Left ventricle myocardium inferior (tissue), 1 donor: ENCODE measurements at regions not wholly inside any gene's neighbourhood (a gene's known extent, or its start where the extent isn't known, plus 50 kb on each side); places are given as distances from the start of the nearest gene placed in this dataset.
"Not testable (repeated sequence)": the region's sequence is repeated elsewhere in the genome, so short reads cannot be mapped to it uniquely, and the experiment has no call there.

Experiments used
- DNase-seq: peaks from one replicate; pipeline ENCODE4 v3.0.0-alpha.2; 2020
- H3K27ac ChIP-seq: fragments of 200-600 bp; replicated peaks from 2 replicates; pipeline ENCODE4 v1.8.0; 2021
- H3K27me3 ChIP-seq: fragments of 200-600 bp; 2 replicates; pipeline ENCODE4 v1.8.0; 2021; ENCODE audit warnings: low read depth
- H3K36me3 ChIP-seq: fragments of 200-600 bp; 2 replicates; pipeline ENCODE4 v1.8.0; 2021
- H3K4me1 ChIP-seq: fragments of 200-600 bp; 2 replicates; pipeline ENCODE4 v1.8.0; 2021
- H3K4me3 ChIP-seq: fragments of 200-600 bp; 2 replicates; pipeline ENCODE4 v1.8.0; 2021; ENCODE audit warnings: mild to moderate bottlenecking, moderate library complexity
- H3K9me3 ChIP-seq: fragments of 200-600 bp; replicated peaks from 2 replicates; pipeline ENCODE4 v1.8.0; 2021
- intact Hi-C: fragments of 100-400 bp; cut with micrococcal nuclease; formaldehyde crosslinking; loops from one replicate; pipeline ENCODE4 v1.11.0; 2022
- TF ChIP-seq, protein P1 (sequence below): fragments of 200-600 bp; IDR thresholded peaks from 2 replicates; pipeline ENCODE4 v1.8.0; 2021; ENCODE audit warnings: antibody characterized with exemption, mild to moderate bottlenecking, borderline replicate concordance
- donor health status: DM: no; HTN: yes; CAD: no; lungs with severe emphysema.

DNA sequence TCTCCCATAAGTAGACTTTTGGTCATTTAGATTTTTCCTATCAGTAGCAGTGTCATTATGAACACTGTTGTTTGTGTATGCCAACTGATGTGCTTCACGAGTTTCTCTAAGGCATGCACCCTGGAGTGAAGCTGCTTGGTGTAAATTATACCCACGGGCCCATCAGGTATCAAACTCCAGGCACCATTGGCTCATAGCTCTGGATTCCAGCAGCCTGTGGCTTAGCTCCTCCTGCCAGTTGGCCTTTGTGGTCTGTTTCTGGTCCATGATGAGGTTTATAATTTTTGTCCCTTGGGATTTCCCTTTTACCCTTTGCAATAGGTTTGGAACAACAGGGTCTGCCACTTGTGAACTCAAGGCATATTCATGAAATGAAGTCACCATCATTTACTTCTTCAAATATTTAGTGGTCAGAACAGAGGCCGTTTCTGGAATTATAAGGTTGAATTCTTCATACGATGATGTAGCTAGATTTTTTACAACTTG lies 350.5 kb downstream of the PRL start:
- H3K4me1 ChIP-seq, result peaks cover 30% of the 10 kb centered on the region
- TF ChIP-seq, protein P1, sequence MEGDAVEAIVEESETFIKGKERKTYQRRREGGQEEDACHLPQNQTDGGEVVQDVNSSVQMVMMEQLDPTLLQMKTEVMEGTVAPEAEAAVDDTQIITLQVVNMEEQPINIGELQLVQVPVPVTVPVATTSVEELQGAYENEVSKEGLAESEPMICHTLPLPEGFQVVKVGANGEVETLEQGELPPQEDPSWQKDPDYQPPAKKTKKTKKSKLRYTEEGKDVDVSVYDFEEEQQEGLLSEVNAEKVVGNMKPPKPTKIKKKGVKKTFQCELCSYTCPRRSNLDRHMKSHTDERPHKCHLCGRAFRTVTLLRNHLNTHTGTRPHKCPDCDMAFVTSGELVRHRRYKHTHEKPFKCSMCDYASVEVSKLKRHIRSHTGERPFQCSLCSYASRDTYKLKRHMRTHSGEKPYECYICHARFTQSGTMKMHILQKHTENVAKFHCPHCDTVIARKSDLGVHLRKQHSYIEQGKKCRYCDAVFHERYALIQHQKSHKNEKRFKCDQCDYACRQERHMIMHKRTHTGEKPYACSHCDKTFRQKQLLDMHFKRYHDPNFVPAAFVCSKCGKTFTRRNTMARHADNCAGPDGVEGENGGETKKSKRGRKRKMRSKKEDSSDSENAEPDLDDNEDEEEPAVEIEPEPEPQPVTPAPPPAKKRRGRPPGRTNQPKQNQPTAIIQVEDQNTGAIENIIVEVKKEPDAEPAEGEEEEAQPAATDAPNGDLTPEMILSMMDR, result no peak
- intact Hi-C loops, result no loop called here
- H3K27ac ChIP-seq, result no peak overlapping the region
- no peaks in the 10 kb centered on the region for H3K36me3 ChIP-seq
- no peak overlapping the region for H3K4me3 ChIP-seq
- H3K27me3 ChIP-seq, result no peaks in the 10 kb centered on the region
- no peak for DNase-seq
- H3K9me3 ChIP-seq, result no peaks in the 10 kb centered on the region

DNA sequence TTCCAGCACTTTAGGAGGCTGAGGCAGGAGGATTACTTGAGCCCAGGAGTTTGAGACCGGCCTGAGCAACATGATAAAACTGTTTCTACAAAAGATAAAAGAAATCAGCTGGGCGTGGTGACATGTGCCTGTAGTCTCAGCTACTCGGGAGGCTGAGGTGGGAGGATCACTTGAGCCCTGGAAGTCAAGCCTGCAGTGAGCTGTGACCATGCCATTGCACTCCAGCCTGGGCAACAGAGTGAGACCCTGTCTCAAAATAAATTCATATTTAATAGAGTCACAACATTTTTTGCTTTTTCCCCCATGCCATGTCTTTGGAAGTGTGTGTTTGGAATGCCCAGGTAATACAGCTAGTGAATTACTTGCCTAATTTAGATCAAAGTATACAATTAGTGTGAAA lies 349.6 kb downstream of the PRL start:
- H3K9me3 ChIP-seq, H3K27me3 ChIP-seq, H3K27ac ChIP-seq, DNase-seq, H3K36me3 ChIP-seq, H3K4me3 ChIP-seq, intact Hi-C loops: not testable (repeated sequence)
- peaks cover 36% of the 10 kb centered on the region for H3K4me1 ChIP-seq

DNA sequence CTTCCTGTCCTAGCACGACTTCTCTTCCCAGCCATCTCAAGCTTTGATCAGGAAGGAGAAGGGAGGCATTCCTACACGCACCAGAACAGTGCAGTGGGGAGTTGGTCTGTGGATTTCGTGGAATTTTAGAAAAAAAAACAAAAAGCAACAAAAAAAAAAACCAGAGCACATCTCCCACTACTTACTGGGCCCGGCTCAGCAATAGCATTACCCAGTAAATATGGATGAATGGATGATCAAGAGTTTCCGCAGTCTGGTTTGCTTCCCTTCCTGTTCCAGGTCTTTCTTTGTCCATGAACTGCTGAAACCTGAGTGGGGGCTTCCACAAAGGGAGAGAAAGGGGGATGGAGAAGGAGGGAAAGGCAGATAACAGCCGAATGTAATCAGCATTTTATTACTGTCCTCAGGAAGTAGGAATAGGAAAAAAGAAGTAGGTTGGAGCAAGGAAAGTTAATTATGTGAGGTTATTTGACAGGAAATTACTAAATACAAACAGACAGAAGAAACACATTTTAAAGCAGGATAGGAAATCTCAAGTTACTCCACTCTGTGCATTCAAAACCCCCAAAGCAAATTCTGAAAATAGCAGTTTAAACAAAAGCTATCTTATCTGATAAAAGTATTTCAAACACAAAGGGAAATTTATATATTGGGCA lies 349.0 kb downstream of the PRL start:
- TF ChIP-seq, protein P1, result no peak
- Histone ChIP-seq H3K9me3 (no peaks in the 10 kb centered on the region), H3K36me3 (no peaks in the 10 kb centered on the region), H3K4me1 (peaks cover 30% of the 10 kb centered on the region), H3K27me3 (no peaks in the 10 kb centered on the region), H3K4me3 (no peak overlapping the region), H3K27ac (peak overlapping the region; percentile 5)
- no peak for DNase-seq
- intact Hi-C loops, result no loop called here

DNA sequence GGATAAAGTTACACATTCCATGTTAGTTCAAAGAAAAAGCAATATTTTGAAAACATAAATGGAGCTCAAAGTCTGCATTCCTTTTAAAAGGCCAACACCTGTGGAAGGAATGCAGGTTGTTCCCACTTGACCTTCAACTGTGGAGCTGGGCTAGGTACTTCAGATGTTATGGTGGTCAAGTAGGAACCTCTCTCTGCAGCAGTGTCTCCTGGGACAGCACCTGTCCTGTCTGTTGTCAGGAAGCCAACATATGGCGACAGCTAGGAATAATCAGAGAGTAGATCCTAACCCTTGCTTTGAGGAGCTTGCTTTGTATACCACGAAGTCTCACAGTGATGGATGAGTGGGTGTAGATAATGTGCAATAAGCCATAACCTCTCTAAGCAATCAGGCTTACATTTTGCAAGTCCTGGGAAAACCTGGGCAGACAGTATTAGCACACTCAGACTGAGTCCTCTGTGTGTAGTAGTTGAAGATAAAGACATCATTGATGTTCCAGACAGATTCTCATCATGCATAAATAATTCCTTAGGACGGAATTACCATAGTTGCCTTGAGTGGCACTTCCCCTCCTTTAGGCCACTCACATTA lies 347.5 kb downstream of the PRL start:
- DNase-seq, result no peak
- H3K4me1 ChIP-seq, result peaks cover 35% of the 10 kb centered on the region
- TF ChIP-seq, protein P1, result no peak
- H3K27ac ChIP-seq, result no peak overlapping the region
- no peaks in the 10 kb centered on the region for H3K27me3 ChIP-seq
- intact Hi-C loops, result no loop called here
- H3K4me3 ChIP-seq, result no peak overlapping the region
- H3K9me3 ChIP-seq, result no peaks in the 10 kb centered on the region
- no peaks in the 10 kb centered on the region for H3K36me3 ChIP-seq

DNA sequence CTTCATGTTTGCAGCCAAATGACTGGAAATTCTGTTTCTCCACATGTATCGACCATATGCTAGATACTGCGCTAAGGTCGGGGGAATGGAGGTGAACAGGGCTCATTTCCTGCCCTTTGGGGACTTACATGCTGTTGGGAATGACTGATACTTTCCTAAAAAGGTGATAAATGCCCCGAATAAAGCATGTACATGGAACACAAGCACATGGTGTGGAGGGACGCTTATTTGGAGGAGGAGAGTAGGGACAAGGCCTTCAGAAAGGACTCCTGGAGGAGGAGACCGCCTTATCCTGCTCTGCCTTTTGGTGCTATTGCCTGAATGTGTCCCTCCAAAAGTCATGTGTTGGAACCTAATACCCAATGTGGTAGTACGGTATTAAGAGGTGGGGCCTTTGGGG lies 344.5 kb downstream of the PRL start:
- intact Hi-C loops, result no loop called here
- no peak overlapping the region for H3K27ac ChIP-seq
- no peaks in the 10 kb centered on the region for H3K9me3 ChIP-seq
- no peak overlapping the region for H3K4me3 ChIP-seq
- peaks cover 42% of the 10 kb centered on the region for H3K4me1 ChIP-seq
- H3K36me3 ChIP-seq, result no peaks in the 10 kb centered on the region
- TF ChIP-seq, protein P1, result no peak
- DNase-seq, result no peak
- no peaks in the 10 kb centered on the region for H3K27me3 ChIP-seq
